HepG2 (cell line): ENCODE measurements at regions not wholly inside any gene's neighbourhood (a gene's known extent, or its start where the extent isn't known, plus 50 kb on each side); places are given as distances from the start of the nearest gene placed in this dataset.

Experiments used
- ATAC-seq: fragments of 200-7000 bp; cut with Tn5 transposase; 3 replicates; pipeline ENCODE4 v1.9.1; 2020; ENCODE audit warnings: mild to moderate bottlenecking, moderate library complexity
- BruUV-seq: library from RNA; stranded (reverse); fragments of 400-500 nt; replicated peaks from 2 replicates; lab custom pipeline; 2021; lab: Mats Ljungman, UMichigan
- CTCF ChIA-PET: fragments of 300-600 bp; formaldehyde crosslinking; extraction: SDS; loops from one replicate; lab custom pipeline; 2021; ENCODE audit warnings: low total read pairs, inconsistent platforms, low intra/inter-chr PET ratio; lab: Yijun Ruan, JAX
- POLR2A ChIA-PET: fragments of 350-600 bp; sonication (Branson Sonifier 250); formaldehyde crosslinking; loops from one replicate; lab custom pipeline; 2020; ENCODE audit warnings: antibody characterized with exemption, inconsistent platforms; lab: Yijun Ruan, JAX
- DNase-seq: peaks from one replicate; pipeline ENCODE4 v3.0.0-alpha.2; 2015; ENCODE audit warnings: low spot score
- FAIRE-seq: peaks from 3 replicates; lab custom pipeline; 2011; peaks lifted over from hg19 to GRCh38; lab: Jason Lieb, UNC
- H2AFZ ChIP-seq: one replicate; pipeline ENCODE4 v1.6.1; 2011; ENCODE audit warnings: low read length, inconsistent platforms
- H3K27ac ChIP-seq: fragments of 300-600 bp; 3 replicates; pipeline ENCODE4 v1.8.0; 2011; ENCODE audit warnings: mixed run types, mild to moderate bottlenecking, mixed read lengths, low read length, inconsistent platforms; ENCODE audit not compliant: insufficient read depth; ENCODE audit errors: extremely low read length
- H3K27me3 ChIP-seq, 2 experiments: fragments of 200-600 bp in 1 of 2; 2 replicates in 1 of 2; 3 replicates in 1 of 2; pipeline versions ENCODE4 v1.6.0 to v1.8.0; 2011; ENCODE audit warnings: low read length in 2 of 2, mild to moderate bottlenecking in 2 of 2, moderate library complexity in 2 of 2, inconsistent platforms in 1 of 2; ENCODE audit not compliant: insufficient read depth in 2 of 2, control insufficient read depth in 1 of 2
- H3K36me3 ChIP-seq, 2 experiments: fragments of 200-600 bp in 1 of 2; replicated peaks in 1 of 2; 2 replicates in 1 of 2; 3 replicates in 1 of 2; pipeline versions ENCODE4 v1.5.1 to v1.8.0; 2011; ENCODE audit warnings: low read length in 2 of 2, inconsistent platforms in 1 of 2; ENCODE audit not compliant: insufficient read depth in 2 of 2, control insufficient read depth in 1 of 2
- H3K4me1 ChIP-seq: 2 replicates; pipeline ENCODE4 v1.5.1; 2012; ENCODE audit warnings: low read length, inconsistent platforms; ENCODE audit not compliant: insufficient read depth
- H3K4me2 ChIP-seq: 2 replicates; pipeline ENCODE4 v1.6.0; 2011; ENCODE audit warnings: low read depth, low read length, inconsistent platforms
- H3K4me3 ChIP-seq, 3 experiments: fragments of 200-600 bp in 1 of 3; sonication (generic), shearing (Covaris generic) in 1 of 3; replicated peaks in 1 of 3; 2 replicates each; pipeline ENCODE4 v1.5.1; 2011 to 2016; ENCODE audit warnings: low read length in 3 of 3, inconsistent platforms in 2 of 3, low read depth in 2 of 3, mild to moderate bottlenecking in 2 of 3, control low read depth in 1 of 3, mixed read lengths in 1 of 3; ENCODE audit not compliant: insufficient read depth in 1 of 3
- H3K79me2 ChIP-seq: one replicate; pipeline ENCODE4 v1.6.1; 2011; ENCODE audit warnings: low read length, inconsistent platforms; ENCODE audit not compliant: insufficient read depth
- H3K9ac ChIP-seq: 2 replicates; pipeline ENCODE4 v1.6.0; 2011; ENCODE audit warnings: mild to moderate bottlenecking, low read depth, low read length, inconsistent platforms; ENCODE audit not compliant: insufficient read depth
- H3K9me3 ChIP-seq: 2 replicates; pipeline ENCODE4 v1.5.1; 2012; ENCODE audit warnings: mild to moderate bottlenecking, low read length
- H4K20me1 ChIP-seq: 2 replicates; pipeline ENCODE4 v1.6.0; 2011; ENCODE audit warnings: inconsistent platforms, mild to moderate bottlenecking, low read length, moderate library complexity; ENCODE audit not compliant: insufficient read depth
- ESRRA ChIP-seq: sonication (generic); formaldehyde crosslinking; IDR thresholded peaks from 2 replicates; pipeline ENCODE4 v1.5.1; 2020; ENCODE audit warnings: mild to moderate bottlenecking, low read depth, missing genetic modification reagents
- FOXC1 ChIP-seq: sonication (generic); formaldehyde crosslinking; IDR thresholded peaks from 2 replicates; pipeline ENCODE4 v1.8.0; 2022; ENCODE audit warnings: mild to moderate bottlenecking, missing genetic modification reagents, borderline replicate concordance
- STAG1 ChIP-seq: sonication (generic); formaldehyde crosslinking; IDR thresholded peaks from 2 replicates; pipeline ENCODE4 v1.4.0; 2020; ENCODE audit warnings: missing genetic modification reagents
- ZNF367 ChIP-seq: sonication (generic); formaldehyde crosslinking; IDR thresholded peaks from 2 replicates; pipeline ENCODE4 v1.4.0; 2020; ENCODE audit warnings: missing genetic modification reagents, borderline replicate concordance
- ZNF747 ChIP-seq: sonication (generic); formaldehyde crosslinking; IDR thresholded peaks from 2 replicates; pipeline ENCODE4 v1.8.1; 2023; ENCODE audit warnings: missing genetic modification reagents, mild to moderate bottlenecking, borderline replicate concordance
- WGBS: methylation state at CpG from one replicate; pipeline ENCODE4 v1.1.6; 2017; ENCODE audit warnings: low lambda C conversion rate; 5-methylcytosine and 5-hydroxymethylcytosine counted together
- in situ Hi-C: cut with HindIII; loops from 2 replicates; pipeline ENCODE4 v1.10.0; 2017; ENCODE audit warnings: low pct_unique_long_range_greater_than_20kb; ENCODE audit not compliant: extremely low pct_ligation_motif_present
- intact Hi-C: fragments of 100-400 bp; cut with micrococcal nuclease; formaldehyde crosslinking; loops from one replicate; pipeline ENCODE4 v1.10.0; 2022; ENCODE audit not compliant: unreplicated experiment
- TF ChIP-seq, protein P1 (sequence below): sonication (generic); formaldehyde crosslinking; IDR thresholded peaks from 2 replicates; pipeline ENCODE4 v1.8.1; 2023; ENCODE audit warnings: mild to moderate bottlenecking, moderate library complexity, missing genetic modification reagents
- TF ChIP-seq, protein P2 (sequence below): sonication (generic); formaldehyde crosslinking; IDR thresholded peaks from 2 replicates; pipeline ENCODE4 v1.8.1; 2023; ENCODE audit warnings: missing genetic modification reagents, mild to moderate bottlenecking, borderline replicate concordance
- TF ChIP-seq, protein P3 (sequence below): sonication (generic); formaldehyde crosslinking; IDR thresholded peaks from 2 replicates; pipeline ENCODE4 v1.5.0; 2020; ENCODE audit warnings: mild to moderate bottlenecking, missing genetic modification reagents, moderate library complexity

DNA sequence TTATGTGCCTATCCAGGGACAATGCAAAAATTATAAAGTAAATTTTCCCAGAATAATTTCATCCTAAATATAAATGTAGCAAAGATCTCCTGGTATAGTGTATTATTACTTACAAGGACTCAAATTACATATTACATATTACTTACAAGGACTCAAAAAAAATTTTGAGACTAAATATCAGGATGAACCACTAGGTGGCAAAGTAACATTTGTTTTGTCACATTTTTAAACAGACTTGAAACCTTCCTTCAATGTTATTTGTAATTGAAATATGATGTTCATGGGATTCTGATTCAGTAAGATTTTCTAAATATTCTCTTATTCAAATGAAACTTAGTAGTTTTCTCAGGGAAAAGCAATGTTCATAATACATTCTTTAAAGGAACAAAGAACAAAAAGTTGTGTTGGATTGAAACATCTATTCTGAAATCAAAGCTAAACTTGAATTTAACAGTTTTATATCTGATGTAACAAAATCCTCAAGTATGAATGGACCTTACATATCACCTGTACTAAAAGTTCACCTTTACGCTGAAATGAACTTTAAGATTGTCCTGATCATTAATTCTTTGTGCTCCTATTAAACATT lies 74.3 kb upstream of the GNAI1 start:
- TF ChIP-seq ESRRA (no peak), ZNF367 (CRISPR knock-in tag) (no peak), ZNF747 (CRISPR knock-in tag) (no peak), STAG1 (CRISPR knock-in tag) (peak; percentile 57), FOXC1 (CRISPR knock-in tag) (no peak)
- TF ChIP-seq, protein P1, sequence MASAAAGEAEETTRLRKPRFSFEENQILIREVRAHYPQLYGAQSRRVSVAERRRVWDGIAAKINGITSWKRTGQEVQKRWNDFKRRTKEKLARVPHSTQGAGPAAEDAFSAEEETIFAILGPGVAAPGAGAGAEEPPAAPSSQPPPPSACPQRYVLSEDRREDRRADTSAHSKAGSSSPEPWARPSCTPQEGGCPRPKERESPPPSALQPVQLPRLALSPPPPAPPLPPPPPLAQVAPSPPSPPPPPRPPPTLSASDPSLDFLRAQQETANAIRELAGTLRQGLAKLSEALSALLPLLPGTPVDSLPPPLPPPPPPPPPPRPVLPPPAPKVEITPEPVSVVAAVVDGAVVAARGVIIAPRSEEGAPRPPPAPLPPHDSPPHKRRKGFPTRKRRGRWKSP (CRISPR knock-in tag) = no peak
- TF ChIP-seq, protein P2, sequence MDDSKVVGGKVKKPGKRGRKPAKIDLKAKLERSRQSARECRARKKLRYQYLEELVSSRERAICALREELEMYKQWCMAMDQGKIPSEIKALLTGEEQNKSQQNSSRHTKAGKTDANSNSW = no peak
- TF ChIP-seq, protein P3, sequence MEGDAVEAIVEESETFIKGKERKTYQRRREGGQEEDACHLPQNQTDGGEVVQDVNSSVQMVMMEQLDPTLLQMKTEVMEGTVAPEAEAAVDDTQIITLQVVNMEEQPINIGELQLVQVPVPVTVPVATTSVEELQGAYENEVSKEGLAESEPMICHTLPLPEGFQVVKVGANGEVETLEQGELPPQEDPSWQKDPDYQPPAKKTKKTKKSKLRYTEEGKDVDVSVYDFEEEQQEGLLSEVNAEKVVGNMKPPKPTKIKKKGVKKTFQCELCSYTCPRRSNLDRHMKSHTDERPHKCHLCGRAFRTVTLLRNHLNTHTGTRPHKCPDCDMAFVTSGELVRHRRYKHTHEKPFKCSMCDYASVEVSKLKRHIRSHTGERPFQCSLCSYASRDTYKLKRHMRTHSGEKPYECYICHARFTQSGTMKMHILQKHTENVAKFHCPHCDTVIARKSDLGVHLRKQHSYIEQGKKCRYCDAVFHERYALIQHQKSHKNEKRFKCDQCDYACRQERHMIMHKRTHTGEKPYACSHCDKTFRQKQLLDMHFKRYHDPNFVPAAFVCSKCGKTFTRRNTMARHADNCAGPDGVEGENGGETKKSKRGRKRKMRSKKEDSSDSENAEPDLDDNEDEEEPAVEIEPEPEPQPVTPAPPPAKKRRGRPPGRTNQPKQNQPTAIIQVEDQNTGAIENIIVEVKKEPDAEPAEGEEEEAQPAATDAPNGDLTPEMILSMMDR (CRISPR knock-in tag) = peak; percentile 30; the same call in 1 of the 2 replicates
- H3K79me2 ChIP-seq = no peaks in the 10 kb centered on the region
- POLR2A ChIA-PET = no interaction called here
- ATAC-seq (no peak), FAIRE-seq (peak; percentile 37), DNase-seq (peak; percentile 41)
- CTCF ChIA-PET = interaction anchor here (0.6 to 1.6 kb wide), 4 partner anchors 74 to 393 kb away, joined by 3 to 8 read pairs (median 4); partner anchors contain the start of gene GNAI1
- no peak overlapping the region for H3K27ac ChIP-seq
- H3K4me2 ChIP-seq = no peak overlapping the region
- no peak overlapping the region for H3K9ac ChIP-seq
- H4K20me1 ChIP-seq = no peaks in the 10 kb centered on the region
- intact Hi-C loops (loop anchor here (1.0 to 10.0 kb wide), 5 partner anchors 72 to 594 kb away; no protein-coding TSS in a partner anchor), in situ Hi-C loops (no loop called here)
- no peaks in the 10 kb centered on the region for H3K36me3 ChIP-seq
- no peaks in the 10 kb centered on the region for H3K9me3 ChIP-seq
- H2AFZ ChIP-seq = no peak overlapping the region
- H3K4me3 ChIP-seq = no peak overlapping the region
- WGBS = 17% methylated on average over 1 of the region's 1 CpG
- H3K4me1 ChIP-seq = no peaks in the 10 kb centered on the region
- H3K27me3 ChIP-seq = no peaks in the 10 kb centered on the region
- BruUV-seq = no TSS peak
